NOMO-1 treated with dmso at 0.1 percent for 144 hours (cell line): ENCODE measurements at regions not wholly inside any gene's neighbourhood (a gene's known extent, or its start where the extent isn't known, plus 50 kb on each side); places are given as distances from the start of the nearest gene placed in this dataset.
A peak's percentile ranks its signal among the peaks of the same experiment; 100 is the strongest.

ENCODE experiments used
- DNase-seq: peaks from one replicate; lab custom pipeline; 2025; ENCODE audit not compliant: unreplicated experiment; lab: John Stamatoyannopoulos, UW

- no peak for DNase-seq
Measured at GRCh38 chr4:145251391-145251790, 71.0 kb upstream of the OTUD4 start.

- no peak for DNase-seq
Measured at GRCh38 chr4:145248971-145249370, 68.6 kb upstream of the OTUD4 start.

- DNase-seq = no peak
Measured at GRCh38 chr4:145248502-145248901, 68.1 kb upstream of the OTUD4 start.

GRCh38 chr4:145234091-145234706 is 53.8 kb upstream of the OTUD4 start:
- DNase-seq = peak; percentile 17

- DNase-seq = no peak
Measured at GRCh38 chr4:145231906-145232700, 51.7 kb upstream of the OTUD4 start.

- DNase-seq = no peak
Measured at GRCh38 chr4:145230726-145231125, 50.3 kb upstream of the OTUD4 start.
